Islet of Langerhans (tissue), 1 donor: ENCODE measurements at regions not wholly inside any gene's neighbourhood (a gene's known extent, or its start where the extent isn't known, plus 50 kb on each side); places are given as distances from the start of the nearest gene placed in this dataset.
"Not testable (repeated sequence)": the region's sequence is repeated elsewhere in the genome, so short reads cannot be mapped to it uniquely, and the experiment has no call there.

ENCODE experiments used
- FAIRE-seq: peaks from one replicate; lab custom pipeline; 2011; peaks lifted over from hg19 to GRCh38; lab: Jason Lieb, UNC

DNA sequence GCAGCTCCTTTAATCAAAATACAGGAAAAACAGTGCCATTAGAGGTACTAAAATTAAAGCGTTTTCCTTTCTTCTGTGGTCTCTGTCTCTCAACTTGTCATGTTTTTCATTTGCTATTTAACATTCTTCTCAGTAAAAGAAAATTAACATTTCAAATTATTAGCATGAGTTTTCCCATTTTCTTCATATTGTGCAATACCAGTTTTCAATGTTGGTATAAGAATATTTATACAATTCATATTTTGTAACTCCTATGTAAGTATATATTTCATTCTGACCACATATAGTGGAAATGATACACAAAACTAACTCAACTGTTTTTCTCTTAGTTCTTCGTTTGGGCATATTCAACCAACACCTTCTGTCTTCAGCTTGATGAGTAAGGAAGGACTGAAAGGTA lies 308.3 kb downstream of the HS3ST1 start:
- no peak for FAIRE-seq

DNA sequence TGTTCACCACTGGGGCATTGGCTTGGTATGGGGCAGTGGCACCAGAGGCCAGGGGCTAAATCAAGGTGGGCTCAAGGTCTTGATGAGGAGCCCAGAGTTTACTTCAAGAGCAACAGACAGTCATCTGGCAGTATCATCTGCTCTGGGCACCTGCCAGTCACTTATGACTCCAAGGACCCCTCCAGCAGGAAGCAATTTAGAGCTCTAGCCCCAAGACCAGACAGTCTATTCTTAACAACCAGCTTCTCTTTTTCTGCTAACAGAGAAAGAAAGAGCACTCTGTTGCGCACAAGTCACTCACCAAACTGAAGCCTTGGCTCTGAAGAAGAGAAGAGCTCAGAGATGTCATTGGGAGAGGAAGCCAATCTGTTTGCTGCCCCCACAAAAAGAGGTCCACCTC lies 309.2 kb downstream of the HS3ST1 start:
- no peak for FAIRE-seq

DNA sequence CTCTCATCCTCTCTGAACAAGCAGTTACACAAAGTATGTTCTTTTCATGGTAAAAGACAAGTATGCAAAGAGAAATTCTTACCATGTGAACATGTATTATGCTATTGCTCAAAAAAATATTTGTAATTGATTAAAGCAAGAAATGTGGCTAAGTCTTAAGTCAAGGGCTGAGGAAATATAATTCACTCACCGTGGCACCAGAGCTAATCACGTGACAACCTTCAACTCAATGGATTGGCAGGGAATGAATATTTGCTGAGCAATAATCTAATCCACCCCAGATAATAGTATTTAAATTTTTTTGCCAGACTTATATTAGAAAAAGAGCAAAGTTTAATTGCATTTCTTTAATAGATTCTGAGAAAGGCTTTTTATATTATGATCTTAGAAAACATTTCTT lies 310.2 kb downstream of the HS3ST1 start:
- FAIRE-seq: no peak

DNA sequence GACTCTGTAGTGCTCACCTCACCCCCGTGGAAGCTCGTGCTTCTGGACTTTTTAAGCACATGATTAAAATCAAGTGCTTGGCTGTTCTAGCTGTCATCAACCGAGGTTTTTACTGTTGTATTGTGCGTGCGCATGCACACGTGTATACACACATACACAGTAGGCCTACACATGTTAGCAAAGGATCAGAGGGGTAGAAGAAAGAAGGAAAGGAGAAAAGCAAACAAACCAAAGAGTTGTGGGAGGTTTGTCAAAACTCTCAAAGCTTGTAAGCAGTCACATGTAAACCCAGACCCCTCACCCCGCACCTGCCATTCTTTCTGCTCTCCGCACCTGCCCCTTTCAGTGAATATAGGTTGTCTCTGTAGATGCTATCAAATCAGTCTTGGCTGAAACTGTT lies 311.8 kb downstream of the HS3ST1 start:
- no peak for FAIRE-seq

DNA sequence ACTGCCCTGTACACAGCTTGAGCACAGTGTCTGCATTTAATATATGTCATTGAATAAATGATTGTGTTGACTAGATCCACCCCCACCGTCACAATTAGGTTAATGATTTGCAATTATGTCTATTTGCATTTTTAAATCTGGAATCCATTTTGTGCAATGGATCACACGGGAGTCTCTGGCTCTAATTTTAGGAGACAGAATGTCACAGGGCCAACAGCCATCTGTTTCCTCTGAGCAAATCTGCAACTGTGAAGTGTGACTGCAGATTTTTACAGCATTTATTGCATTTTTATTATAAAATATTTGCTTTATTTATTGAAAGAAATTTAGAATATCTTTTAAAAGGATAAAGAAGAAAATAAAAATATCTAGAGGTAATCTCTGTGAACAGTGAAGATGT lies 316.8 kb downstream of the HS3ST1 start:
- no peak for FAIRE-seq

DNA sequence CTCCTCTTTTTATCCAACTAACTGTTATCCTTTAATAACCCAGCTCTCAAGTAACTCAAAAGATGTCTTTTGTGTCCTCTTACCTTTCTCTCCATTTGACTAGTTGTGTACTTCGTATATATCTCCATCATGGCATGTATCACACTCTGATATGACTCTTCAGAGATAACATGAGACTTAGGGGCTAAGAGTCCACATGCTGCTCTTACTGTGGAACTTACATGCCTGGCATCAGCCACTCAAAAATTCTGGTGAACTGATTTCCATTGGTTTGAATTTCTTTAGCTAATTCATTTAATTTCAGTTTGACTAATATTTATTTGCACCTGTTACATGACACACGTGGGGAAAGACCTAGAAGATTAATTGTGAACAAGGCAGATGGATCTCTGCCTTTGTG lies 317.3 kb downstream of the HS3ST1 start:
- FAIRE-seq: no peak

DNA sequence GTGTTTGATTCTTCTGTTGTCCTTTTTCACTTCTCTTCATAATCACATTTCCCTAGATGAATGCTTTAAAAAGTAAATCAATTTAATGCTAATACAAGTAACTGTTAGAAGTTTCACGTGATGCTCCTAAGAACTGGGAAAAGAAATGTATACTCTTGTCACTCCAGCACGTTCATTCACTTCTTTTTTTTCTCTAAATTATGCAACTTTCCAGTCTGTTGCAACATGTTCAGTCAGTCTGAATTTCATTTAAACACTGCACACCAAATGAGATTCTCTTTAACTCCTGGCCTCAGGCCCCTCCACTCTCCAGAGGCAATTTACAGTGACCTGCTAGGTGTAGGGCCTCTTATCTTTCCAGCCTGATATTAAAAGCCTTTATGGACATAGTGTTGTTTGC lies 321.9 kb downstream of the HS3ST1 start:
- no peak for FAIRE-seq

DNA sequence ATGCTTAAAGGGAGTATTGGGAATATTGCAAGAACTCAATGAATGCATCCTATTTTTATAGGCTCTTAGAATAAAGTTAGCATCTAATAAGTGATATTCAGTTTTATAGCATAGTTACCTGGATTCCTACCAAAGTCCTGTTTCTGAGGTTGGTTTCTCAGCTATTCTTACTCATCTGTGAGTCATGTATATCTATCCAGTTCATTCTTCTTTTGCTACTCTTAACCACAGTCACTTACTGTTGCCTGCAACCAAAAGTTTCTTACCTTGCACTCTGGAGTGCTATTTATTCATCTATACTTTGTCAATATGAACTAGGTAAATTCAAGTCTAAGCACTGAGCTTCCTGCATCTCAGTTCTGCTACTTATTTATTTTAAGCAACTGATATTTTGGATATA lies 322.5 kb downstream of the HS3ST1 start:
- FAIRE-seq: no peak

DNA sequence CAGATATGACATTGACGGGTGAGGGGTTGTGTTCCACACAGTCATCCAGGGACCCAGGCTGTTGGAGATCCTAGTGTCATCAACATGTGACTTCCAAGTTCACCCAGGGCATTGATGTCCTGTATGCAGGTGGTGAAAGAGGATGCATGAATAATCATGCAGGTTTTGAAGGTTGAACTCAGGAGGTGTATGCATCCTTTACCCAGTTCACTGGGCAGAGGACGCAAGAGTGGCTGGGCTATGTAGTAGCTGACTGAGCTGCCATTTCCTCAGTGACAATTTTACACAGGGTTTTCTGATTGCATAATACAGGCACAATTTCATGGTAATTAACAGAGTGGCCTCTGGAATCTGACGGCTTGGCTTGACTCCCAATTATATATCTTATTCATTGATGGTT lies 323.0 kb downstream of the HS3ST1 start:
- FAIRE-seq: no peak

DNA sequence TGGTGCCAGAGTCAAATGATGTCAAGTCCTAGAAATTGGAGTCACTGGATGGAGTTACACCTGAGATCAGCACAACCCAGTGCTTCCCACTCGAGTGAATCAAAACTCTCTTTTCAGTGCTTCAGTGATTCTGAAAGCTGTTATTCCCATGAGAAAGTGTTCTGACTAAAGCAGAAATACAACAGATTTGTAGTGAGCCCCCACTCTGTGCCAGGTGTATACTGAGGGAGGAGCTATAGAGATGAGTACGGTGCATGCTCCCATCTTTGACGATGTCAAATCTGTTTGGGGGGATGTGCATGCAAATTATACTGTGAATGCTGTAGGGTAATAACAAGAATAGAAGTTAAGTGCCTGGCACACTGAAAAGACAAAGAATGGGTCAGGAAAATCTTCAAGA lies 330.2 kb downstream of the HS3ST1 start:
- FAIRE-seq: no peak

DNA sequence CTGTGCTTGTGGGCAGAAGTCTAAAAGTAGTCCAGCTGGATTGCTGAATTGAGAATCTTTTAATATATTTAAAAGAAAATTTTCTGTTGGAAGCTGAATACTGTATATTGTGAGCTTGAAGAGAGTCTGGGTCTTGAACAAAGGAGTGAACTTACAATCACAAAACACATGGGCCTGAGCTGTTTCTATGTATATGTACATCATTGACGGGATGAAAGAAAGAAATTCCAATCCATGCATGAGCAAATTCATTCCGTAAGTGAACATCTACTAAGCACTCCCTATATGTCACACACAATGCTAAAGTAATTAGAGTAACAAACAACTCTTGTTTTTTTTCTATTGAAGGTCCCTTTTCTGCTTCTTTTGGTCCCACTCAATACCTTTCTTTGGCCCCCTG lies 331.0 kb downstream of the HS3ST1 start:
- no peak for FAIRE-seq

DNA sequence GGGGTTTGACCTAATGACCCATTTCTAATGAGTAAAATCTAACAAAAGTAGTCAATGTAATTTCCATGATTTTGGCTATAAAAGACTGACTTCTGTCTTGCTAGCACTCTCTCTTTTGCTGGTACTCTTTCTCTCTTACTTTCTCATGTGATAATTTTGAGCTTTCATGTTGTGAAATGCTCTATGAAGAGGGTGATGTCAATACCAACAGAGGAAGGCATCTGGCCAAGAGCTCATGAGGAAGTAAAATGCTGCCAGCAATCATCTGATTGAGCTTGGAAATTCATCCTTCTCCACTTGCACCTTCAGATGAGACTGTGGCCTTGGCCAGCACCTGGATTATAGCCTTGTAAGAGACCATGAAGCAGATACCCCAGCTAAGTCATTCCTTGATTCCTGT lies 347.7 kb downstream of the HS3ST1 start:
- FAIRE-seq: no peak

DNA sequence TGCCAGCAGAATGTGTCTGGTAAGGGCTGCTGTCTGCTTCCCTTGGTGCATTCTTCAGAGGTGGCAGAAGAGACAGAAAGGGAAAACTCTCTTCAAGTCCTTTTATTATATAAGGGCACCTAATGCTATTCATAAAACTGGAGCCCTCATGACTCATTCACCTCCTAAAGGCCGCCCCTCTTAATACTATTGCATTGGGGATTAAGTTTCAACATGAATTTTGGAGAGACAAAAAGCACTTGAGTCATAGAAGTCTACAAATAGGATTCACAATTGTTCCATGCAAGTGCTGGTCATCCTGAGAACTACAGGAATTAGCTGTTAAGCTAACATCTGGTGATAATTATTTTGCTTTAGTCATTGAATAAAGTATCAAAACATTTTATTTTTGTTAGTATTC lies 349.5 kb downstream of the HS3ST1 start:
- no peak for FAIRE-seq

DNA sequence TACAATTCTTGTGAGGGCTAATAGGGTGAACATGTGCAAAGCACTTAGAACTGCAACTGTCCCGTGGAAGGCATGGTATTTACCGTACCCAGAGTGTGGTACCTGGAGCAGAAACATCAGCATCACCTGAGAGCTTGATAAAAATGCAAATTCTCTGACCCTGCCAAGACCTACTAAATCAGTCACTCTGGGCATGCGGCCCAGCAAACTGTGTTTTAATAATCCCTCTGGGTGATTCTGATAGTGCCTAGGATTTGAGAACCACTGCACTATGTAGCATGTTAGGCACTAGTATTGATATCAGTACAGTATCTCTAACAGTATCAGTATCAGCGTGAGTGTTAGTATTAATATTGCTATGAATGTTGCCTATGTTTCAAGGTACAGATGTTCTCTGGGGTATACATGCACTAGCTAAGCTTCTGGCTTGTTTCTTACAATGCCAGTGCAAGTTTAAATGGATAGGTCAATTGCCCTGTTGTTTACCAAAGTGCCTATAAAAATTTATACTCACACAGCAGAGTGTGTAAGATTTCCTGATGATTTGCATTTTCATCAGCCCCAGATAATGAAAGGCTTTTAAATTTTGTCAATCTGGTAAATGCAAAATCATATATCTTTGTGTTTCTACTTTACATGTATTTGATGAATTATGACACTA lies 354.0 kb downstream of the HS3ST1 start:
- no peak for FAIRE-seq

DNA sequence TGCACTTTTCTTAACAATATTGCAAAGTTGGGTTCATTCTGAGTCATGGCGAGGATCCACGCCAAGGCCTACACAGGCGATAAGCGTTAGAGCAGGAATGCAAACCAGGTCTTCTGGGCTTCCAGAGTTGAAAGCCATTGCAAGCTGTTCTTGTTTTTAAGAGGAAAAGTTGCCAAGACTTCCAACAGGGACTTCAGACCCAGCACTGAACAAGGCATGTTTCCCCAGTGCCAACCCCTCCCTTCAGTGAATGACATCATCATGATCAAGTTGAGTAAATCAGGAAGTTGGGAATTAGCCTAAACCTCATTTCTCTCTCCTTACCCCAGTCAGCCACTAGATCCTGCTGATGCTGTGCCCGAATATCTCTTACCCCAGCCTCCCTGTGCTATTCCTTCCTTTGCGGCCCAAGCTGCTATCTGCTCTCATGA lies 355.1 kb downstream of the HS3ST1 start:
- FAIRE-seq: no peak

DNA sequence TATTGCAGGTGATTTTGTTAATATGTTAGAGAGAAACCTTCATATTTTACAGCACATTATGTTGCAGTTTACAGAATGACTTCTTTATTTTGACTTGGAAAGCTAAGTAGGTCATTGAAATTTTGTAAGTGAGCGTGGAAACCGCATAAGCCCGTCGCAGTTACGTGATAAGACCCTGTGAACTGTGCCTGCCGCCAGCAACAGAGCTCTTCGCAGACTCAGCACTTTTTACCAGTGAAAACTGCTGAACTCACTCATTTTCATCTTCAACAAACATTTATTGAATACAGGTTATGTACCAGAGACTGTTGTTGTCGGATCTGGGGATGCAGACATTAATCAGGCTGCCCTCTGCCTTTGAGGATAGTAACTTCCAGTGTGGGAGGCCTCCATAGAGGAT lies 355.7 kb downstream of the HS3ST1 start:
- no peak for FAIRE-seq

DNA sequence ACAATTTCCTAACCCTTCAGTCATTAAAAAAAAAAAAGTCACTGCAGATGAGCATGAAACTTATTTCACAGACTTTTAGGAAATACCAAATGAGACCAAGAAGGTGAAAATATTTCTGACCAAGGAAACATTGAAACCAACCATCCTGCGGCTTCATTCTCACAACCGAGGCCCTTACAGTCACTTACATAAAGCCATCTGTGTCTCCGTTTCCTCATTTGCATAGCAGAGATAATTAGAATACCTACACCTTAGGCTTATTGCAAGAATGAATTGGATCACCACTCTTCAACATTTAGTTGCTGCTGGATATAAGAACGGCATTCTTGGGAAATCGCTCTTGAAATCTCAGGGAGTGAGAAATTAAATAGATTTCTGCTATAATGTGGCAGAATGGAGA lies 356.2 kb downstream of the HS3ST1 start:
- no peak for FAIRE-seq

DNA sequence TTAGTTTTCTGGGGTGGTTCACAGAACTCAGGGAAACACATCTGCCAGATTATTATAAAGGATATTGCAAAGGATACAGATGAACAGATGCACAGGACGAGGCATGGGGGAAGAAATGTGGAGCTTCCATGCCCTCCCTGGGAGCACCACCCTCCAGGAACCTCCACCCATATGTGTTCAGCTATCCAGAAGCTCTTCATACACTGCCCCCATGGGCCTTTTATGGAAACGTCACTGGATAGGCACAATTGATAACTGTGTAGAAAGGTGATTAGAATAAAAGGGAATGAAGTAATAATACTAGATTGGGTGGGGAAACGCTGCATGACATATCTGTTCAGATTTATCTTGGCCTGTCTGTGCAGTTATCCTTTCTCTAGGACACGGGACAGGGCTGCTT lies 357.9 kb downstream of the HS3ST1 start:
- no peak for FAIRE-seq

DNA sequence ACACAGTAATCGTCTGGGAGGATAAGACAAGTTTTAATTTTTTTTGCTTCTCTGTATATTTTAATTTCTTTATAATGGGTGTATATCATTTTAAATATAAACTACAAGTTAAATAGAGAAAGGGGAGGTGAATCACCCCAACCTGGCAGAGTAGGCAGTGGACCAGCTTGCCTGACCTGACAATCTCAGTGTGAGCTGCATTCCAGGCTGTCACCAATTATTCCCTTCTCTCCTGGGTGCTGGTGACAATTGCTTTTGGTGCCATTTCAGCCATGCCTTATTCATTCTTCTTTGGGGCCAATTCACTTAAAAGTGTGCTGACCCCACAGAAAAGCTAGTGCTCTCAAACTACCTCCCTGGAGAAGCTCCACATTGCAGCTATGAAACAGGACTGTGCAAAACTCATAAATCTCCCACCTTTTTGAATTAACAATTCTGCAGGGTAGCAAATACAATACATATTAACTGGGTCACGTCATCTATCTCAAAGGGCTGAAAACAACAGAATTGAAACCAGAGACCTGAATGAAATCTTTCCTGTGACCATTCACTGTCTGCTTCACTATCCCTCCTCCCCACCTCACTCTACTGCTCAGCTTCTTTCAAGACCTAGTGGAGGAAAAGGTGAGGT lies 359.0 kb downstream of the HS3ST1 start:
- no peak for FAIRE-seq

DNA sequence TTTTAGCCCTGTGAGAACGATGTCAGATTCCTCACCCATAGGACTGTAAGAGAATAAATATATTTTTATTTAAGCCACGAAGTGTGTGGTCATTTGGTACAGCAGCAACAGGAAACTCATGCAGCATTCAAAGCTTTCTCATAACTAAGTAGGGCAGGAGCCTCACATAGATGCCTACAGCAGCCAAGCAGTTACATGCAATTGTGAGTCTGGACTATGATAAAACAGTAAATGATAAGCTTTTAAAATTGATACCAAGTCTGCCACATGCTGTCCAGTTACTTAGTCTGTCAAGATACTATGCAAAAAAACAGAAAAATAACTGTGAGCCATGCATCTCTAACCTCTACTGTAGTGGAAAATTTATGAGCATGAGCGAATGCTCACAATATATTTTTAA lies 359.6 kb downstream of the HS3ST1 start:
- FAIRE-seq: no peak

DNA sequence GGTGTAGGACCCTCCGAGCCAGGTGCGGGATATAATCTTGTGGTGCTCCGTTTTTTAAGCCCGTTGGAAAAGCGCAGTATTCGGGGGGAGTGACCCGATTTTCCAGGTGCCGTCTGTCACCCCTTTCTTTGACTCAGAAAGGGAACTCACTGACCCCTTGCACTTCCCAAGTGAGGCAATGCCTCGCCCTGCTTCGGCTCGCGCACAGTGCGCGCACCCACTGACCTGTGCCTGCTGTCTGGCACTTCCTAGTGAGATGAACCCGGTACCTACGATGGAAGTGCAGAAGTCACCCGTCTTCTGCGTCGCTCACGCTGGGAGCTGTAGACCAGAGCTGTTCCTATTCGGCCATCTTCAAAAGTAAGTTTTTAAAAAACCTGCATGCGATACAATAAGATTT lies 362.1 kb downstream of the HS3ST1 start:
- not testable (repeated sequence) for FAIRE-seq

DNA sequence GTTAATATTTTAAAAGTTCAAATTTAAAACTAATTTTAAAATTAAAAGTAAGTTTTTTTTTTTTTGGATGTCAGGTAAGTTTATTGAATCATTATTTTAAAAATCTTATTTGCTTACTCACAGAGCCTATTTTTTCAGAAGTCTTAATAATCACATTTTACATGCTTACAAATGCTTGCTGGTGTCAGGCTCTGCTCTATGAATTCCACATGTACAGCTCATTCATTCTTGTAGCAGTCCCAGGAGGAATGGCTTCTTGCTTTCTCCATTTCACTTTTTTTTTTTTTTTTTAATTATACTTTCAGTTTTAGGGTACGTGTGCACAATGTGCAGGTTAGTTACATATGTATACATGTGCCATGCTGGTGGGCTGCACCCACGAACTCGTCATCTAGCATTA lies 368.1 kb downstream of the HS3ST1 start:
- FAIRE-seq: peak; percentile 56

DNA sequence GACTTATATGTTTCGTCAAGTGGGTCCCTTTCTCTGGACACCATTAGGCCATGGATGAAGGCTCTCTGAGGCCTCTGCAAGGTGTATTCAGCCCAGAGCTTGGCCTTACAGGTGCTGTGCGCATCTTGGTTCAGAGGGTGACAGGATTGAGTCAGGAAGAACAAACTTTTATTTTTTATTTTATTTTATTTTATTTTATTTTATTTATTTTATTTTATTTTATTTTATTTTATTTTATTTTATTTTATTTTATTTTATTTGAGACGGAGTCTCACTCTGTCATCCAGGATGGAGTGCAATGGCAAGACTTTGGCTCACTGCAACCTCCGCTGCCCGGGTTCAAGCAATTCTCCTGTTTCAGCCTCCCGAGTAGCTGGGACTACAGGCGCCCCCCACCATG lies 370.4 kb upstream of the CLNK start:
- not testable (repeated sequence) for FAIRE-seq

DNA sequence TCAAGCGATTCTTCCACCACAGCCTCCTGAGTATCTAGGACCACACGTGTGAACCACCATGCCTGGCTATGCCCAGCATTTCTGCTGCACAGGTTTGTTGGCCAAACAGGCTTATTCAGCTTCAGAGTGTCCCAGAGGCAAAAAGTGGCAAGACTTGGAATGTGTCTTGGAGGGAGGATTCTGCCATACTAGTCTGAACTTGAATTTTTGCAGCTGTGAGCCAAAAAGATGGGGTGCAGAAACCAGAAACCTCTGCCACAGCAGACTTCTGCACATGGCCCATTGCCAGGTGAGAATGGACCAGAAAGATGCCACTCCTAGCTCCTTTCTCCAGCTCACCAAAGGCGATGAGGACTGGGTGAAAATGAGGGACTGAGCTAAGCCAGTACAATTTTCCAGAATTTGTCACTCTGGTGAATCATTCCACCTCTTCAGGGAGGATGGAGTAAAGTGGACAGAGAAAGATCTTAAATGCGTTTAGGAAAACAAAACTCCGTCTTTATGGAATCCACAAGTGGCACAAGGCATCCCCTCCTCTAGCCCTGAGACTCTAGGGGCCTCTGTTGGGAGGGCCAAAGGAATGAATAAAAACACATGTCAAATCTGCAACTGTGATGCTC lies 369.1 kb upstream of the CLNK start:
- FAIRE-seq: no peak
